GM18909 (cell line): ENCODE measurements at regions not wholly inside any gene's neighbourhood (a gene's known extent, or its start where the extent isn't known, plus 50 kb on each side); places are given as distances from the start of the nearest gene placed in this dataset.

Experiments
- ATAC-seq: cut with Tn5 transposase; IDR thresholded peaks from one replicate; pipeline ENCODE4 v1.9.1; 2021; ENCODE audit warnings: mild to moderate bottlenecking; ENCODE audit not compliant: unreplicated experiment, poor library complexity

- no peak for ATAC-seq
Observed at GRCh38 chr18:67577386-67577785, 60.9 kb upstream of the DSEL start.

GRCh38 chr18:67574749-67575148, 58.2 kb upstream of the DSEL start:
- ATAC-seq: no peak

- ATAC-seq: no peak
Observed at GRCh38 chr18:67568166-67568565, 51.6 kb upstream of the DSEL start.
